Iris pigment epithelial cell (primary cell): ENCODE measurements at regions not wholly inside any gene's neighbourhood (a gene's known extent, or its start where the extent isn't known, plus 50 kb on each side); places are given as distances from the start of the nearest gene placed in this dataset.
A peak's percentile ranks its signal among the peaks of the same experiment; 100 is the strongest.
"Not testable (repeated sequence)": the region's sequence is repeated elsewhere in the genome, so short reads cannot be mapped to it uniquely, and the experiment has no call there.

Source experiments
- DNase-seq: peaks from one replicate; pipeline ENCODE4 v3.0.0-alpha.2; 2011; ENCODE audit warnings: low read depth

DNA sequence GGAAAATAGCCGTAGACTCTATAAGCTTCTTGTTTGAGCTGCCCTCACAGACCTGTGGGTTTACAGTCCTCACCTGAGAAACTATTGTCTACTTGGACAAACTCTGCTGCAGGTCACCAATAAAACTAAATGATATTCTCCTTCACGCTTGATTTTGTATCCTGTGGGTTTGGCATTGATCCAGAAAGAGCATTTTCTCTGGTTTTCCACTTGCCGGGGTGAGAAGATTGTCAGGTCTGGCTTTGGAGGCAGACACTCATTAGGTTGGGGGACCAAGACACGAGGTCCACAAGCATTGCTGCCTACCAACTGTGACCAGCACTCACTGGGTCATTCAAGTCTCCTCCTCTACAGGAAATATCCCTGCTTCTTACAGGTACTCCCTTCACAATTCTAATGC lies 68.5 kb downstream of the CDC14C start:
- DNase-seq = no peak

DNA sequence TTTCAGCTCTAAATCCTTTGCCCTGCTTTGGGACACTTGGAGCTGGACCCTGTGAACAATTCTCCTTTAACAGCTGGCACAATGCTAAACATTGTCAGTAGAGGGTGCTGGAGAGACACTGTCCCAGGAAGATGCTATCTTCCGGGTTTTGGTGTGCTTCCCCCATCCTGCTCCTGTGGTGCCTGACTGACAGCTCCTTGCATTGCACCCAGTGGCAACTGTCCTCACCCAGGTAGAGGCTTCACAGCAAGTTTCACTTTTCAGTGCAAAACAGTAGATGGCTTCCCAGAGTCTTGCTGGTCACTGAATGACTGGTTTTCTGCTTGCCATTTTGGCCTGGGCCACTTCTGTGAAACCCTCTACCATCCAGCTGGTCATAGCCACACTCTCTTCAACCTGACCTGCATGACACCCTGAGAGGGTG lies 77.3 kb downstream of the CDC14C start:
- peak; percentile 0 for DNase-seq

DNA sequence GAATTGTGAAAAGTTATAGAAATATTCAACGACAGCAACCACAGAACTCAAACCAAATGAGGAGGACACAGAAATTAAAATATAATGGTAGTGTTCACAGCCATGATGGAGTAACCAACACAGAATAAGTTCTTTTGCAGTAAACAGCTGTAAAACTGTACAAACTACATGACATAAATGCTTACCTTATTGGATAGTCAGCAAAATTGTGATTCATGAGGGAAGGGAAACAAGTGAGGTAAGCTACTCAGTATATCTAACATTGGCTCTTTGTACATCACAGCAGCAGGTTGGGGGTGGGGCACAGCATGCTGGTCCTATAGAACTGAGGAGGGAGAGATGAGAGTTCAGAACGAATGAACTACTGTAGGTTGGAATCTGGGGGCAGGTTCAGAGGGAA lies 86.4 kb downstream of the CDC14C start:
- no peak for DNase-seq

DNA sequence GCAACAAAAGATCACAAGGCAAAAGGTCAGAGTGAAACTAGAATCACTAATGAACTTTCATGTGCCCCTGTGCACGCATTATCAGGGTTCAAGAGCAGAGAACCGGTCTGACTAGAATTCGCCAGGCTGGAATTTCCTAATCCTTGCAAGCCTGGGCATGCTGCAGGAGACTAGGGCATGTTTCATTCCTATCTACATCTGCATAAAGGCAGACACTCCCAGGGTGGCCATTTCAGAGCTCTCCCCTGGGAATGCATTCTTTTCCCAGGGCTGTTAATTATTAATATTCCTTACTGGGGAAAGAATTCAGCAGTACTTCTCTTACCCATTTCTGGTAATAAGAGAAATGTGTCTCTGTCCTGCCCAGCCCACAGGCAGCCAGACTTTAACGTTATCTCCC lies 90.5 kb downstream of the CDC14C start:
- no peak for DNase-seq

DNA sequence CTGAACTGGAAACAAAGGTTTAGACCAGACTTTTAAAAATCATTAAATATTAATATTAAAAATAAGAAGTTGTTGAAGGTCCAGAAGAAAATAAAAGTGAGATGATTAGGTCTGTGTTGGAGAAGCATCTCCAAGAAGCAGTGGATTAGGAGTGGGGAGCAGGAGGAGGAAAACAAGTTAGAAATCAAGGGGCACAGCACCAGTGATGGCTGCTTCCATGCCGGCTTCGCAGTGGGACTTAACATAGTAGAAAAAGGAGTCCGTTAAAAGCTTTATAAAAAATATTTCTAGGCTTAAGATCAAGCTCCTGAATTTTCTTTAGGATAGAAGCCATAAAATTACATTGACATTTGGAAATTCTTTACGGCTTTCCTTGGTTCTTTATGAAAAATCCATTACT lies 95.8 kb downstream of the CDC14C start:
- DNase-seq = no peak

DNA sequence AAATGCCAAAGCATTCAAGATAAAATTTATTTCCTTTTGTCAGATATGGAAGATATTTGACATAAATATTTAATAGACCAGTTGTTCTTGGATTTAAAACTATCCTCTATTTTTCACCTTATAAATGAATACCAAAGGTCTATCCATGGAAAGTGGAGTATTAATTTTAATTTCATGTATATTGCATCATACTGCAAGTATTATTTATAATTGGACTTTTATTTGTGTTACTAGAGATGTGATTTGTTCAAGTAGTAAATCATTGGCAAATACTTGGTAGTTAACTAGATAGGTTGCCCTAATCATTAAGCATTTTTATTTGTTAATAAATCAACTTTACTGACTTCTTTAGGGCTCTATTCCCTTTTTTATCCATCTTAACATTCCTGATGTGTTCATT lies 98.1 kb downstream of the CDC14C start:
- DNase-seq = no peak

DNA sequence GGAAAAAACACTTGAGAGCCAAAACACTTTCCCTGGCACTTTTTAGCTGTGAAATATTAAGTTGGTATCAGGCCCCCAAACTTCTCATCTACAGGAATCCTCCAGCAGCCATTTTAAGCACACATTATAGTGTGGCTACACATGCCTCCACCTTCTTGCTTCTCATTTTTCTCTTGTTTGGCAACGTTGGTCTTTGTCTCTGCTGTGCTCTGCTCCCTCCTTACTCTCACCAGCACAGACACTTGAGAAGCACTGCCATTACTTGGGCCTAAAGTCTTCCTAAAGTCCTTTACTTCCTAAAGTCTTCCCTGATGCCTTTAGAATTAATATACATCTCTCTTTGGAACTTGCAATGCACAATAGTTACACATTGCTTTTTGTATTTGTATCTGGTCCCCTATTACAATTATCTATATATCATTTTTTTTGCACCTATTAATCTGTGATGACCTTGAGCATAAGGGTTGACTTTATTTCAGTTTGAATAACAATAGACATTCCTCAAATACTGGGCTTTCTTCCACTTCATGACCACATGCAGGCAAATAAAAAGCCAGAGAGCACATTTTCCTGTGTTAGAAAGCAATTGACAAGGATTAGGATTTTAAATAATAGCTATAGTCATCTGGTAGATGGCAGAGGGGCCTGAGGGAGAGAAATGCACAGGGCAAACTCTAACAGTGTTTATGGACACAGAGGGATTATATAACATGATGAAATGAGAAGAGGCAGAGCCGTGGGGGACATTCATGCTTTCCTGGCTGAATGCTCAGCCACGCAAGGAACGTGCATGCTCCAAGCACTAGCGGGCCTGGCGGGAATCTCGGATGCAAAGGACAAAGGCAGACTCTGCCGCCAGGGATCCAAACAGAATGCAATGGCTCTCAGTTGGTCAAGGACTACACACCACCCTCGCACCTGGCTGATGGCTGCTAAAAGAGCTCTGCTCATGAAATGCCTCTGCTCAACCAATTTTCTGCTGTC lies 99.3 kb downstream of the CDC14C start:
- DNase-seq = no peak

DNA sequence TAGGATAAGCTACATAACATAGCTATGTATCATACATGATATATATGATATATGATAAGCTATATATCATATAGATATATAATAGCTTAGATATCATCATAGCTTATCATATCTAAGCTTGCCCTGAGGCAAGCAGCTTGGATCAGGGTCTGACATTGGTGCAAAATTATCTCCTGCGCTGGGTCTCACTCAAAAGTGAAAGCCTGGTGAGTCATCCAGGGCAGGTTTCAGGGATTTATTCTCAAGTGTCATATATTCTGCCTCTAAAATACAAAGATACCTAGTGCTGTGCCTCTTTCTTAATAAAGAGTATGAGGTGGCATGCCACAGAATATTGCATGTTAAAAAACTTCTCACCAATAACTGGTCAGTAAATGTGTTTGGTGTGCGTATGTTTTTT lies 105.9 kb downstream of the CDC14C start:
- no peak for DNase-seq

DNA sequence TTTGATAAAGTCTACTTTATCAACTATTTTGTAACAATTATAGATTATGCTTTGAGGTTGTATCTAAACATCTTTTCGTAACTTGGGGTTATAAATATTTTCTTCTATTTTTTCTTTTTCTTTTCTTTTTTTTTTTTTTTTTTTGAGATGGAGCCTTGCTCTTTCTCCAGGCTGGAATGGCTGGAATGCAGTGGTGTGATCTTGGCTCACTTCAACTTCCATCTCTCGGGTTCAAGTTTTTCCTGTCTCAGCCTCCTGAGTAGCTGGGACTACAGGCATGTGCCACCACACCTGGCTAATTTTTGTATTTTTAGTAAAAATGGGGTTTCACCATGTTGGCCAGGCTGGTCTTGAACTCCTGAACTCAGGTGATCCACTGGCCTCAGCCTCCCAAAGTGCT lies 108.8 kb downstream of the CDC14C start:
- not testable (repeated sequence) for DNase-seq

DNA sequence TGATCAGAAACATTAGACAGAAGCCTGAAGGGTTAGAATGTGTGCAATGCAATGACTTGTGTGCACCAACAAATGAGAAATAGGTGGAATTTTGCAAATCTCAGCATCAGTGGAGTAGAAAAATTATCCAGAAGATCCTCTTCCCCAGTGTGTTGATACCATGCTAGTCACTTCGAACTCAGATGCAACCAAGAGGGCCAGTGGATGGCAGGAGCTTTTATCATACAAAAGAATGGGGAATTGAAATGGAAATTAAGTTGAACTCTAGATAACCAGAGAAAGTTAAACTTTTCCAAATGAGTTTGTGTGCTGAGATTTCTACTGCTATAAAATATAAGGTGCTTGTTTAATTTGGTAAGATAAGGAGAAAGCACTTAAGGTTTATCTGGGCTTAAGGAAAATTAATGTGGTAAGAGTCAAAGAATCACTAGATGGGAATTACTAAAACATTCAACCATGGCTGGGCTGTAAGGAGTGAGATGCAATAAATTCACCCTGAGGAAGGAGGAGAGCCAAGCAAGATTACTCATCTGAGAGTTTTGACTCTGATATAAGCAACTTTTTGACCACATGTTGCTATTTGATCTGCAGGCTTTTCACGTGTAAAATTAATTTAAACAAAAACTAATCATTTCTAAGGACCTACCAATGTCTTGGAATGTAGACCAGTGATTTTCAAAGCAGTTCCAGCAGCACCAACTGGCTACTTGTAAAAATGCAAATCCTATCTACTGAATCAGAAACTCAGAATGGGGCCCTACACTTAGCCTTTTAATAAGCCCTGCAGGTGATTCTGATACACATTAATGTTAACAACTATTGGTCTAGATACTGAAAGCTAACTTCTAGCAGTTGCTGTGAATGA lies 113.2 kb downstream of the CDC14C start:
- no peak for DNase-seq

DNA sequence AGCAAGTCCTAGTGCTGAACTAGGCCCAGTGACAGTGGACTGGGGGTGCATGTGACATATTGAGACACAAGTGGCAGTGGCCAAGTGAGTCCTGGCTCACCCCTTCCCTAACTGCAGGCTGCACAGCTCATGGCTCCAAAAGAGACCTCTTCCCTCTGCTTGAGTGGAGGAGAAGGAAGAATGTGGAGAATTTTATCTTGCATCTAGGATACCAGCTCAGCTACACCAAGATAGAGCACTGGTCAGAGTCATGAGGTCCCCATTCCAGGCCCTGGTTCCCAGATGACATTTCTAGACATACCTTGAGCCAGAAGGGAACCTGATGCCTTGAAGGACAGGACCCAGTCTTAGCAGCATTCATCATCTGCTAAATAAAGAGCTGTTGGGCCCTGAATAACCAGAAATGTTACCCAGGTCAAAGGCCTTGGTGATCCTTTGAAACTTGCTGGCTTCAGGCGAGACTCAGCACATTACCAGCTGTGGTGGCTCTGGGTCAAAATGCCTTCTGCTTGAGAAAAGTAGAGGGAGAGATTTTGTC lies 114.5 kb downstream of the CDC14C start:
- no peak for DNase-seq

DNA sequence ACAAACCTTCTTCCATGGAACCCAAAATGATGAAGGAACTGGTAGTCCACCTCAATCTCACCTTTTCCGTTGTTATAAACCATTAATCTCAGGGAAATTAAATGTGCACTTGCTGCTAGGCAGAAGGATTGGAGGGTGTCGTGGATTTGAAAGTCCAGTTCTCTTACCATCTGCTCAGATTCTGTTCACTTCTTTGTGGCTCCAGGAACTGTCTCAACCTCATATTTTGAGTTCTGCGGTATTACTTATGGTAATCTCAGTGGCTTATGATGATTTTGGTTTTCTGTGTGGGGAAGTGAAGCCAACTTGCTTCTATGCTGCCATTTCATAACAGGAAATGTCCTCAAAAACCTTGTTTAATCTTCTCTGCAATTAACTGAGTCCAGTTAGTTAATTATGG lies 136.4 kb downstream of the CDC14C start:
- no peak for DNase-seq

DNA sequence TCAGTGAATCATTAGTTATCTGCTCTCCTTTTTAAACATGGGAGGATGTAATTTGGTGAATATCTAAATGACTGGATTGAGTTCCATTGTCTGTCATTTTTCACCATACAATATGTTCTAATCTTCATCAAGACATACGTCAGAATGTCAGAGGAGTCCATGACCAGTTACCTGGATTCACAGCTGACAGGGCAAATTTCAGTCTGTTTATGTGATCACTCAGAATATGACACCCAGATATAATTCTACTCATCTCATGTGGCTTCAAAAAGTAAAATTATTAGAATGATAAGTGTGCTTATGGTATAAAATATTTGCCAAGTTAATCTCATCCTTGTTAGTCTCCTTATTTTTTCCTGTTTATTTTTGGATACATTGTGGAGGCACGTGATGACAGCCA lies 150.2 kb downstream of the CDC14C start:
- no peak for DNase-seq

DNA sequence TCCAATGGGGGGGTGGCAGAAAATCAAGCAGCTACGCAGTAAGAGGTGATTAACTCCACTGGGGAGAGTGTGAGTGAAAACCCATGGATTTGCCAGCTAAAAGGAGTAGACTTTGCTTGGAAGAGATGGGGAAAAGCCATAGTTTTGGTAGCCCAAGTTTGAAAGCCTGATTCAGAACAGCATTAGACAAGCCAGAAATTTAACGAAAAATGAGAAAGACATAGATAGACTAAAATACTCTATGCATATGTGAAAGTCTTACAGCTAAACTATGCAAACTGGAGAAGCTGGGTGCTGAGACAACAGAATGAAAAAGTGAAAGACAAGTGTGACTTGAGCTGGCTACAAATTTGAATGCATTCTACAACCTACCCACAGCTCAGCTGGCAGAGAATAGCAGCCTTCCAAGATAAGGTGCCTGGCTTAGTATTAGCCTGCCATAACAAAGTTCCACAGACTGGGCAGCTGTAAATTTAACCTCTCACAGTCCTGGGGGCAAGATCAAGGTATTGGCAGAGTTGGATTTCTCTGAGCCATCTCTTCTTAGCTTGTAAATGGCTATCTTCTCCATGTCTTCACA lies 156.6 kb downstream of the CDC14C start:
- no peak for DNase-seq

DNA sequence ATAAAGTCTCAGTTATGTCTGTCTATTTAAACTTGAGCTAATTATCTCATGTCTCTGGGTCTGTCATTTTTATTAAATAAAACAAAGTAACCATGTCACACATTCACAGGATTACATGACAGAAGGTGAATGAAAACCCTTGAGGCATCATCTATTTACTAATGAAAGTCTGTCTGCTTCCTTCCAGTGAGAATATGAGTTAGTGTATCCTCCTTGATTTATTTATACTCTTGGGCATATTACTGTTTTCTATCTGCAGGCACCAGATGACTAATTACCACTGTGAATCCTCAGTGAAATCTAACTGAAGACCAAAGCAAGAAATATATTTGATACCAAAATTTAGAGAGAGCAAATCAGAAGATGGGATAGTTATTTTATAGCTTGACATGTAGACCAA lies 163.7 kb downstream of the CDC14C start:
- no peak for DNase-seq

DNA sequence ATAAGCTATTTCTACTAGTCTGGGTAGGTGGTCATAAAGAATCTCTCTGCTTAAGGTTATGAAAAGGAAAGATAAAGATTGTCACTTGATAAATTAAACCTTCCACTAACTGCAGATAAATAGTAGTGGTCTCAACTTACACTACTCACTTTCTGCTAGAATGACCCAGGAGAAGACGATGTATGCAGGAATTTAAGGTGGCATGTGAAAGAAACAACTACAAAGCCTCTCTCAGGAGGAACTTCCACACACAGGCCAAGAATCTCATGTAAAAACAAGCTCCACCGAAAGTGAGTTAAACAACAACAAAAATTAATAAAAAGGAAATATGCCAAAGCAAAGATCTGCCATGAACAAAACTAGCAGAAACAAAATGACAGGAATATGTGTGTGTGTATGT lies 165.4 kb downstream of the CDC14C start:
- DNase-seq = no peak

DNA sequence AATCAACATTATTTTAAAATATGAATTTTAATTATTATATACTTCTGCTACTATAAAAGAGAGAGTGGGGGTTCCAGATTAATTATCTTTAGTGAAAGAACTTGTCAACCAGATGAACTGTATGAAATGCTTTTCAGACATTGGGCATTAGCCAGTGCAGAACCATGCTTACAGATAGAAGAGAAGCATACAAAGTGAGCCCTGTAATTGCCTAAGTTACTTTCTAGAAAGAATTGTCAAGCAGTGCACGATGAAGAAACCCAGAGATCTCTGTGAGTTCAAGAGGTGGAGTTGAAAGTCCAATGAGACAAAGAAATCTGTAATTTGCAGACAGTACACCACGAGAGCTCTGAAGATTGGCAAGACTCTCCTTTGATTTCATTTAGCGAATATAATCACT lies 166.7 kb downstream of the CDC14C start:
- DNase-seq = no peak

DNA sequence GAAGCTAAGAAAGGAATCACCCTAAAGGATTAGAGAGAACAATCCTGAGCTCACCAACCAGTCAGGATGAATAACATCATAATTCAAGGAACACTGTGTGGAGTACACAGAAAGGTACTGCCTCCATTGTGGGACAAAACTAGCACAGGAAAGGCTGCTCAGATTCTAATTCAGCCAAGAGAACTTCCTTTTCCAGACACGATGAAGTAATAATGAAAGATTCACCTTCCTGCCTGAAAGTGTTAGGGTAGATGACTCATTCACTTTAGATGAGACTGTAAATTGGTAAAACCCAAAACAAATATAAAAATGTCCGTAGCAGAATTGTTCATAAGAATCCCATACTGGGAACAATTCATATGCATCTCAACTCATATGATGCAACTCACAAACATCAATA lies 167.2 kb downstream of the CDC14C start:
- no peak for DNase-seq

DNA sequence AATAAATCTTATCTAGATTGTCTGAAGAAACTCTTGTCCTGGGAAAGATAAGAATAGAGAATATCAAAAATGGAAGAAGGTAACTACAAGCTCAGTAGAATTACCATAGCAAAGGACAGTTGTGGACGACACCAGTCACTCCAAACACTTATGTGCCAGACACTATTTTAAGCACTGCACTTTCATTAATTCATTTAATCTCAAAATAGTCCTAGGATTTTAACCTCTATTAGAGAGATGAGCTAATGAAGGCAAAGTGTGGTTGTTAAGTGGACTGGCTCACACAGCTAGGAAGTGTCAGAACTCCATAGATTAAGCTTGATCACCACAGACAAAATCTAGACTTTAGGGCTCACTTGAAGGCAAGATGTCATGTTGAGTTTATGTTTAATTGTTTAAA lies 168.9 kb downstream of the CDC14C start:
- DNase-seq = no peak

DNA sequence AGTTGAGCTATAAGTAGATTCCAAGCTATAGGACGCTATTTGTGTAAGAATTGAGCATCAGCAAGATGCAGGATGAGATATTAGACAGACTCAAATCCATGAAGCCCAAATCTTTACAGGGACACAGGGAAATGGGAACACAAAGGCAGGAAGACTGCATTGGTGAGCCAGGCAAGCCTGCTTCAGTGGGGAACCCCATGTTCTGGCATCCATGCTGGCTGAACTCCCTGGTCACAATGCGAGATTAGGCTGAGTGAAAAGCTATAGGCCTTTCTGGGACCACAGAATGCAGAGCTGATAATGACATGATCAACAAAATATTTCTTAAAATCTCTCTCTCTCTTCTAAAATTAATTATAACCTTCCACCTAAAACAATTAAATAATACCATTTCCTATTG lies 170.5 kb downstream of the CDC14C start:
- no peak for DNase-seq

DNA sequence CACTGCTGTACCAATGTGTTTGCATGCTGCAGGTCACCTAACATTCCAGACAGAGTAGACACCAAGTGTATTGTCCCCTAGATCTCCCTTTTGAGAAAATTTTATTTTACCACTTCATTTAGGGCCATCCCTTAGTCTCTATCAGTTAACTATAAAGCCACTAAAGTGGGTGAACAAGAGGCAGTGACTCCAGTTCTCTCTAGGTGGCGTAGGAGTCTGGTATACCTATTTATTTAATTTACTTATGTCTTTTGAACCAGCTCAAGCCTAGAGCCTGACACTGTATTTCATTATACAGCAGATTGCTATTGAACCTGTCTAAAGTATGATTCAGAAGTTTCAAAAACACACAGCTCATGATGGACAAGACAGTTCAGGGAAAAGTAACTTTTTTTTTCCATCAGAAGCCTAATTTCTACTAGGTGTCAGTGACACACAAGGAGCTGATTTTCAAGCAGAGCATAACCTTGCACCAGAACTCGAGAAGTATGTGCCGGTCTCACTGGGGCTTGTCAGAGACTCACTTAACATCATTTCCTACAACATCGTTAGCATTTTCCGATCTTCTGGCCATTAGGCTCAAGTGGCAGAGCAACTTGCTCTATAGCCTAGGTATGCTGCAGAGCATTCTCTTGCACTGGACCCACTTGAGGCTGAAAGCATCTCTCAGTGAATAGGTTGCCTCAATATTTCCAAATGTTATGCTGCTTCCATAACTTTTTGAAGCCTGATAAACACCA lies 175.4 kb downstream of the CDC14C start:
- DNase-seq = no peak
